ENCODE measurements at regions not wholly inside any gene's neighbourhood (a gene's known extent, or its start where the extent isn't known, plus 50 kb on each side); places are given as distances from the start of the nearest gene placed in this dataset.

- TF ChIP-seq CTCF (IDR thresholded peaks at IDR 0.05), result no peak
- no peak for TF ChIP-seq EZH2 (IDR thresholded peaks at IDR 0.05; ENCODE audit: borderline replicate concordance, insufficient read depth, low read depth, low read length, poor library complexity, severe bottlenecking)
Measured at GRCh38 chr16:35144212-35144932, 1685.0 kb downstream of the TP53TG3F start.

Measured in B cell (primary cell).